NT2/D1 (cell line): ENCODE measurements at regions not wholly inside any gene's neighbourhood (a gene's known extent, or its start where the extent isn't known, plus 50 kb on each side); places are given as distances from the start of the nearest gene placed in this dataset.

Experiments
- DNase-seq: peaks from one replicate; pipeline ENCODE4 v3.0.0-alpha.2; 2011; ENCODE audit warnings: low read depth, low spot score
- H3K27me3 ChIP-seq: 2 replicates; pipeline ENCODE4 v1.6.0; 2011; ENCODE audit warnings: mild to moderate bottlenecking; ENCODE audit not compliant: insufficient read length, insufficient read depth
- H3K36me3 ChIP-seq: 2 replicates; pipeline ENCODE4 v1.6.1; 2011; ENCODE audit warnings: mild to moderate bottlenecking, low read length, mixed read lengths; ENCODE audit not compliant: insufficient read depth, insufficient read length
- H3K4me1 ChIP-seq: 2 replicates; pipeline ENCODE4 v1.5.1; 2011; ENCODE audit not compliant: insufficient read depth, insufficient read length
- H3K4me3 ChIP-seq: 2 replicates; pipeline ENCODE4 v1.5.1; 2011; ENCODE audit warnings: low read depth; ENCODE audit not compliant: insufficient read length
- H3K9ac ChIP-seq: 2 replicates; pipeline ENCODE4 v1.6.0; 2011; ENCODE audit warnings: low read depth; ENCODE audit not compliant: insufficient read length
- H3K9me3 ChIP-seq: 2 replicates; pipeline ENCODE4 v1.5.1; 2011; ENCODE audit warnings: mild to moderate bottlenecking, low read length; ENCODE audit not compliant: insufficient read depth
- SUZ12 ChIP-seq: IDR thresholded peaks from 2 replicates; pipeline ENCODE4 v1.6.1; 2011; ENCODE audit not compliant: insufficient read length, insufficient read depth; ENCODE audit errors: extremely low read depth
- YY1 ChIP-seq: IDR thresholded peaks from 2 replicates; pipeline ENCODE4 v1.6.1; 2011; ENCODE audit not compliant: insufficient read length, insufficient read depth
- ZNF274 ChIP-seq: IDR thresholded peaks from 2 replicates; pipeline ENCODE4 v1.6.1; 2011; ENCODE audit warnings: mild to moderate bottlenecking, low read depth, low read length

GRCh38 chr17:72491102-72491501, 370.3 kb downstream of the SOX9 start:
- H3K36me3 ChIP-seq = no peaks in the 10 kb centered on the region
- H3K9ac ChIP-seq = no peak overlapping the region
- H3K4me1 ChIP-seq = no peaks in the 10 kb centered on the region
- H3K27me3 ChIP-seq = no peaks in the 10 kb centered on the region
- no peak for DNase-seq
- peaks cover 9% of the 10 kb centered on the region; the same call in 1 of the 2 replicates for H3K9me3 ChIP-seq
- no peak for TF ChIP-seq ZNF274
- no peak for TF ChIP-seq YY1
- TF ChIP-seq SUZ12 = no peak
- H3K4me3 ChIP-seq = no peak overlapping the region

GRCh38 chr17:72492494-72492893, 371.7 kb downstream of the SOX9 start:
- TF ChIP-seq YY1 (no peak), SUZ12 (no peak), ZNF274 (no peak)
- no peak overlapping the region for H3K4me3 ChIP-seq
- DNase-seq = no peak
- no peaks in the 10 kb centered on the region for H3K27me3 ChIP-seq
- H3K36me3 ChIP-seq = no peaks in the 10 kb centered on the region
- no peak overlapping the region for H3K9ac ChIP-seq
- no peaks in the 10 kb centered on the region for H3K4me1 ChIP-seq
- peaks cover 9% of the 10 kb centered on the region; the same call in 1 of the 2 replicates for H3K9me3 ChIP-seq

- Histone ChIP-seq H3K9ac (no peak overlapping the region), H3K9me3 (peaks cover 9% of the 10 kb centered on the region; the same call in 1 of the 2 replicates), H3K36me3 (no peaks in the 10 kb centered on the region), H3K4me3 (no peak overlapping the region), H3K27me3 (no peaks in the 10 kb centered on the region), H3K4me1 (no peaks in the 10 kb centered on the region)
- no peak for DNase-seq
- no peak for TF ChIP-seq ZNF274
- TF ChIP-seq YY1 = no peak
- no peak for TF ChIP-seq SUZ12
Measured at GRCh38 chr17:72492941-72493340, 372.1 kb downstream of the SOX9 start.

GRCh38 chr17:72494566-72494965, 373.7 kb downstream of the SOX9 start:
- H3K4me3 ChIP-seq = no peak overlapping the region
- H3K36me3 ChIP-seq = no peaks in the 10 kb centered on the region
- H3K4me1 ChIP-seq = no peaks in the 10 kb centered on the region
- no peak for TF ChIP-seq YY1
- TF ChIP-seq ZNF274 = no peak
- no peak for TF ChIP-seq SUZ12
- no peaks in the 10 kb centered on the region for H3K27me3 ChIP-seq
- H3K9me3 ChIP-seq = peaks cover 9% of the 10 kb centered on the region; the same call in 1 of the 2 replicates
- H3K9ac ChIP-seq = no peak overlapping the region
- DNase-seq = no peak

GRCh38 chr17:72496461-72496860, 375.6 kb downstream of the SOX9 start:
- DNase-seq = no peak
- Histone ChIP-seq H3K9me3 (no peaks in the 10 kb centered on the region), H3K36me3 (no peaks in the 10 kb centered on the region), H3K4me1 (peaks cover 4% of the 10 kb centered on the region), H3K4me3 (no peak overlapping the region), H3K27me3 (no peaks in the 10 kb centered on the region), H3K9ac (no peak overlapping the region)
- TF ChIP-seq ZNF274 (no peak), SUZ12 (no peak), YY1 (no peak)

- H3K4me3 ChIP-seq = no peak overlapping the region
- peaks cover 10% of the 10 kb centered on the region for H3K4me1 ChIP-seq
- H3K27me3 ChIP-seq = no peaks in the 10 kb centered on the region
- H3K9me3 ChIP-seq = no peaks in the 10 kb centered on the region
- no peak for TF ChIP-seq YY1
- no peak for TF ChIP-seq SUZ12
- TF ChIP-seq ZNF274 = no peak
- H3K36me3 ChIP-seq = no peaks in the 10 kb centered on the region
- H3K9ac ChIP-seq = no peak overlapping the region
- DNase-seq = no peak
Measured at GRCh38 chr17:72497915-72498314, 377.1 kb downstream of the SOX9 start.

- no peak overlapping the region for H3K9ac ChIP-seq
- no peaks in the 10 kb centered on the region for H3K36me3 ChIP-seq
- H3K4me1 ChIP-seq = peaks cover 10% of the 10 kb centered on the region
- no peak for DNase-seq
- no peaks in the 10 kb centered on the region for H3K27me3 ChIP-seq
- H3K9me3 ChIP-seq = no peaks in the 10 kb centered on the region
- TF ChIP-seq YY1 (no peak), ZNF274 (no peak), SUZ12 (no peak)
- no peak overlapping the region for H3K4me3 ChIP-seq
Measured at GRCh38 chr17:72498364-72499210, 377.8 kb downstream of the SOX9 start.
